ENCODE measurements at regions not wholly inside any gene's neighbourhood (a gene's known extent, or its start where the extent isn't known, plus 50 kb on each side); places are given as distances from the start of the nearest gene placed in this dataset.

- DNase-seq (no peak), ATAC-seq (no peak)
- H3K27ac ChIP-seq, result no peak overlapping the region
- no peaks in the 10 kb centered on the region for H3K9me3 ChIP-seq
- no peaks in the 10 kb centered on the region for H3K4me1 ChIP-seq
- H3K27me3 ChIP-seq, result no peaks in the 10 kb centered on the region
- H3K36me3 ChIP-seq, result no peaks in the 10 kb centered on the region
- intact Hi-C loops (cut with DNase I), result no loop called here
- TF ChIP-seq CTCF (IDR thresholded peaks at IDR 0.05), result no peak
- H3K4me3 ChIP-seq, result no peak overlapping the region
Measured at GRCh38 chr3:169029674-169030285, 633.7 kb downstream of the MECOM start.

DNA sequence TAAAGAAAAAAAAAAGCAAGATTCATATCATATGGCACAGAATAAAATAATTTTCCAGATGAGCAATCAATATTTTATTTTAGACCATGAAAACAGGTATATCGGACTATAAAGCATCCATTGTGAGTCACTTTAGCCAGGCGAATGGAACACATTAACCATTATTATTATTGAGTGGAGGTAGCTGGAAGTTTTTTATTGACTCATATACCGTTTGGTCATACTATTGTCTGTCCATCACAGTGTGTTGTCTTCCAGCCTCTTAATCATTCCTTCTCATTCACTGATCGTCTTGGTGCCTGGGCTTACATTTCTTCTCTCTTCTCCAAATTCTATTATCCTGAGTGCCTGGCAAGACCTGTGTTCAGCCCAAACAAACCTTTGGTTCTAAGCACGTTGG, 634.8 kb downstream of the MECOM start:
- intact Hi-C loops (cut with DNase I), result no loop called here
- no peaks in the 10 kb centered on the region for H3K27me3 ChIP-seq
- no peak overlapping the region for H3K27ac ChIP-seq
- H3K9me3 ChIP-seq, result no peaks in the 10 kb centered on the region
- TF ChIP-seq CTCF (IDR thresholded peaks at IDR 0.05), result no peak
- no peak overlapping the region for H3K4me3 ChIP-seq
- no peaks in the 10 kb centered on the region for H3K4me1 ChIP-seq
- DNase-seq (no peak), ATAC-seq (no peak)
- no peaks in the 10 kb centered on the region for H3K36me3 ChIP-seq

DNA sequence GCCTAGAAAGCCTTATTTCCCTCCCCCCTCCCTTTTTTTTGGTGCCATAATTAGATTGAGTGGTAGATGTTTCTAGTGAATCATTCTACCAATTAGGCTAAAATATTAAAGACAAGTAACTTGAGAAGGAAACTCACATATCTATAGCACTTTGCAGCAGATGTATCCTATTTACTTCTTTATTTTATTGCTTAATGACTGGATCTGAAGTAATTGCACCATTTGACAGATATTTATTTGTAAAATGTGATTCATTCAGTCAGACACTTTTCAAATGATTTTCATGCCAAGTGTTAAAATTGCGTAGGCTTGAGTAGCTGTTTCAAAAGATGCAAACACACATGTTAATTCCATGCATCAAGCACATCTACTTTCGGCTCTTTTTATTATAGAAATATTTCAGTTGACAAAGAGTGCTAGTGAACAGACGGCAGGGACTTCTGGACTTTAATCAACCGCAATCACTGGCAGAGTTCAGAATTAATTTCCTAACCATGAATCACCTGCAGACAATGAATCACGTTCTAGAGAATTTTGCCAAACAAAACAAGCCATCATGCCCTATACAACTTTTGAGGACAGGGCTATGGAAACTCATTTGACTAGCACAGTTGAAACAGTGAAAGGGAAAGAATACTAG, 636.8 kb downstream of the MECOM start:
- TF ChIP-seq CTCF (IDR thresholded peaks at IDR 0.05), result no peak
- Histone ChIP-seq H3K4me3 (no peak overlapping the region), H3K4me1 (no peaks in the 10 kb centered on the region), H3K9me3 (no peaks in the 10 kb centered on the region), H3K36me3 (no peaks in the 10 kb centered on the region), H3K27ac (no peak overlapping the region), H3K27me3 (no peaks in the 10 kb centered on the region)
- DNase-seq (peak in 1 of 4 donors; percentile 4), ATAC-seq (peak; percentile 33)
- intact Hi-C loops (cut with DNase I), result no loop called here

GRCh38 chr3:169022457-169022856, 641.1 kb downstream of the MECOM start:
- Histone ChIP-seq H3K9me3 (no peaks in the 10 kb centered on the region), H3K36me3 (no peaks in the 10 kb centered on the region), H3K4me3 (no peak overlapping the region), H3K4me1 (no peaks in the 10 kb centered on the region), H3K27me3 (no peaks in the 10 kb centered on the region), H3K27ac (no peak overlapping the region)
- intact Hi-C loops (cut with DNase I), result no loop called here
- no peak for TF ChIP-seq CTCF (IDR thresholded peaks at IDR 0.05)
- no peak for DNase-seq
- ATAC-seq, result no peak

DNA sequence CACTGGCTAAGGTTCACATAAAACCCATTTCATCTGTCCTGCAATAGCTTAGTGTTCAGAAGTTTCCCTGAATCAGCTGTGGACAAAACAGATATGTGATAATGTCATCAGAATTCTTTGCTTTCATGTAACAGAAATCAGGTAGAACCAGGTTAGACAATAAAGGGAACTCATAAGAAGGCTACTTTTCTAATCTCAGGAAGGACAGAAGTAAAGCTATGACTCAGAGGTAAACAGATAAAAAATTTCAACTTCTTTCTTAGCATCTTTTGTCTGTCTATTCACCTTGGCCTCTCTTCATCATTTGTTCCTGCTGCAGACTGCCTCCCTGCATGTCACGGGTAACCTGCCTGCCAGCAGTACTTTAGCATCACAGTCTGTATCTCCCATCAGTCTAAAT, 643.1 kb downstream of the MECOM start:
- Histone ChIP-seq H3K36me3 (no peaks in the 10 kb centered on the region), H3K27ac (no peak overlapping the region), H3K27me3 (no peaks in the 10 kb centered on the region), H3K9me3 (no peaks in the 10 kb centered on the region), H3K4me3 (no peak overlapping the region), H3K4me1 (no peaks in the 10 kb centered on the region)
- TF ChIP-seq CTCF (IDR thresholded peaks at IDR 0.05), result no peak
- intact Hi-C loops (cut with DNase I), result no loop called here
- ATAC-seq (no peak), DNase-seq (no peak)

Measured in left lung (tissue), 4 donors.